Heart left ventricle (tissue), 16 donors: ENCODE measurements at regions not wholly inside any gene's neighbourhood (a gene's known extent, or its start where the extent isn't known, plus 50 kb on each side); places are given as distances from the start of the nearest gene placed in this dataset.

Experiments
- ATAC-seq, 4 donors: fragments of 200-7000 bp; cut with Tn5 transposase; one replicate each; pipeline ENCODE4 v1.9.1; 2020 to 2022; ENCODE audit warnings: moderate library complexity in 4 of 4, mild to moderate bottlenecking in 3 of 4, moderate number of reproducible peaks in 1 of 4
- DNase-seq, 5 donors: peaks; one replicate each; pipeline ENCODE4 v3.0.0-alpha.2; 2020
- H3K27ac ChIP-seq, 12 donors: fragments of 200-600 bp; sonication (generic) in 4 of 12; one replicate each; pipeline versions ENCODE4 v1.5.0 to v1.8.0; 2016 to 2022; ENCODE audit warnings: mild to moderate bottlenecking in 2 of 12
- H3K27me3 ChIP-seq, 9 donors: fragments of 200-600 bp; sonication (generic) in 2 of 9; one replicate each; pipeline versions ENCODE4 v1.5.1 to v1.8.0; 2016 to 2022; ENCODE audit warnings: mild to moderate bottlenecking in 3 of 9
- H3K36me3 ChIP-seq, 9 donors: fragments of 200-600 bp; sonication (generic) in 2 of 9; one replicate each; pipeline versions ENCODE4 v1.5.0 to v1.8.0; 2018 to 2022; ENCODE audit warnings: mild to moderate bottlenecking in 2 of 9
- H3K4me1 ChIP-seq, 12 donors: fragments of 200-600 bp; sonication (generic) in 4 of 12; one replicate each; pipeline versions ENCODE4 v1.5.0 to v1.8.0; 2016 to 2022; ENCODE audit warnings: mild to moderate bottlenecking in 3 of 12
- H3K4me3 ChIP-seq, 12 donors: fragments of 200-600 bp; sonication (generic) in 4 of 12; one replicate each; pipeline versions ENCODE4 v1.5.0 to v1.8.0; 2017 to 2022; ENCODE audit warnings: mild to moderate bottlenecking in 9 of 12, moderate library complexity in 4 of 12
- H3K9me3 ChIP-seq, 12 donors: fragments of 200-600 bp; sonication (generic) in 4 of 12; one replicate each; pipeline versions ENCODE4 v1.5.0 to v1.8.0; 2016 to 2022; ENCODE audit warnings: mild to moderate bottlenecking in 1 of 12
- POLR2A ChIP-seq, 2 donors: fragments of 450-650 bp; IDR thresholded peaks; one replicate each; pipeline ENCODE4 v1.6.1; 2017; ENCODE audit warnings: antibody characterized with exemption in 2 of 2, mild to moderate bottlenecking in 2 of 2, moderate library complexity in 2 of 2
- WGBS, 4 donors: extraction: QIAGEN DNeasy Blood & Tissue Kit in 2 of 4; methylation state at CpG; one replicate each; pipeline versions ENCODE4 v1.1.5 to v1.1.7; 2013 to 2018; 5-methylcytosine and 5-hydroxymethylcytosine counted together
- intact Hi-C, 10 donors: fragments of 100-400 bp; cut with DNase I; formaldehyde crosslinking; loops; one replicate each; pipeline versions ENCODE4 v1.11.1 to v1.14.2; 2022
- TF ChIP-seq, protein P1 (sequence below), 12 donors: fragments of 200-600 bp; sonication (generic) in 4 of 12; IDR thresholded peaks; one replicate each; pipeline versions ENCODE4 v1.5.0 to v1.8.0; 2018 to 2022; ENCODE audit warnings: antibody characterized with exemption in 12 of 12, mild to moderate bottlenecking in 5 of 12
- donor health status: ischemic (EF 13 %, LVEDD 7.1; RV severe dilation, severe dysfunction).
- donor health status: healthy with polysubstance abuse.
- donor health status: DM: no; HTN: yes; CAD: no.
- donor health status: DM: no; HTN: no; CAD: no.
- donor health status: ischemic (EF 25% LVEDD 6.9; RV normal size, moderate dysfunction).
- donor health status: ischemic (EF 25% LVEDD 5.7; RV mildly dilated, moderate dysfunction).
- donor health status: healthy.
- donor health status: DM: yes; HTN: yes; CAD: no.
- donor health status: ischemic (EF 35%, LVEDD 5.7; RV mildly dilated, moderate dysfunction).
- donor health status: nonischemic (EF 11% LVEDD 7.7; RV severe dilation, severe dysfunction).
- donor health status: DM: yes; HTN: yes; CAD: no.
- donor health status: PGD.
- donor health status: ischemic (EF 29% LVEDD 5.4; RV normal size, mild dysfunction).
- donor health status: nonischemic (EF 23%, LVEDD 6.1; RV moderate dilation, normal function).

- intact Hi-C loops: no loop called here
- Histone ChIP-seq H3K4me1 (peaks cover 0 to 16% (median 6%) of the 10 kb centered on the region in 12 donors), H3K27me3 (no peaks in the 10 kb centered on the region), H3K4me3 (no peak overlapping the region), H3K36me3 (no peaks in the 10 kb centered on the region), H3K27ac (no peak overlapping the region), H3K9me3 (no peaks in the 10 kb centered on the region)
- TF ChIP-seq, protein P1, sequence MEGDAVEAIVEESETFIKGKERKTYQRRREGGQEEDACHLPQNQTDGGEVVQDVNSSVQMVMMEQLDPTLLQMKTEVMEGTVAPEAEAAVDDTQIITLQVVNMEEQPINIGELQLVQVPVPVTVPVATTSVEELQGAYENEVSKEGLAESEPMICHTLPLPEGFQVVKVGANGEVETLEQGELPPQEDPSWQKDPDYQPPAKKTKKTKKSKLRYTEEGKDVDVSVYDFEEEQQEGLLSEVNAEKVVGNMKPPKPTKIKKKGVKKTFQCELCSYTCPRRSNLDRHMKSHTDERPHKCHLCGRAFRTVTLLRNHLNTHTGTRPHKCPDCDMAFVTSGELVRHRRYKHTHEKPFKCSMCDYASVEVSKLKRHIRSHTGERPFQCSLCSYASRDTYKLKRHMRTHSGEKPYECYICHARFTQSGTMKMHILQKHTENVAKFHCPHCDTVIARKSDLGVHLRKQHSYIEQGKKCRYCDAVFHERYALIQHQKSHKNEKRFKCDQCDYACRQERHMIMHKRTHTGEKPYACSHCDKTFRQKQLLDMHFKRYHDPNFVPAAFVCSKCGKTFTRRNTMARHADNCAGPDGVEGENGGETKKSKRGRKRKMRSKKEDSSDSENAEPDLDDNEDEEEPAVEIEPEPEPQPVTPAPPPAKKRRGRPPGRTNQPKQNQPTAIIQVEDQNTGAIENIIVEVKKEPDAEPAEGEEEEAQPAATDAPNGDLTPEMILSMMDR (IDR thresholded peaks at IDR 0.05): no peak
- no peak for TF ChIP-seq POLR2A (IDR thresholded peaks at IDR 0.05)
- no peak for ATAC-seq
- 89 to 92% (median 90%) methylated on average over 3 of the region's 3 CpGs for WGBS, 4 donors
- DNase-seq: no peak
Measured at GRCh38 chr18:7470503-7470902, 96.6 kb upstream of the PTPRM start.

- WGBS, 4 donors: 66 to 79% (median 68%) methylated on average over 6 of the region's 6 CpGs
- intact Hi-C loops: no loop called here
- no peaks in the 10 kb centered on the region for H3K36me3 ChIP-seq
- H3K4me1 ChIP-seq: no peaks in the 10 kb centered on the region
- H3K27me3 ChIP-seq: no peaks in the 10 kb centered on the region
- no peak for TF ChIP-seq POLR2A (IDR thresholded peaks at IDR 0.05)
- TF ChIP-seq, protein P1 (IDR thresholded peaks at IDR 0.05): no peak
- H3K4me3 ChIP-seq: no peak overlapping the region
- H3K9me3 ChIP-seq: no peaks in the 10 kb centered on the region
- DNase-seq: no peak
- H3K27ac ChIP-seq: no peak overlapping the region
- no peak for ATAC-seq
Measured at GRCh38 chr18:7476386-7476785, 90.7 kb upstream of the PTPRM start.

DNA sequence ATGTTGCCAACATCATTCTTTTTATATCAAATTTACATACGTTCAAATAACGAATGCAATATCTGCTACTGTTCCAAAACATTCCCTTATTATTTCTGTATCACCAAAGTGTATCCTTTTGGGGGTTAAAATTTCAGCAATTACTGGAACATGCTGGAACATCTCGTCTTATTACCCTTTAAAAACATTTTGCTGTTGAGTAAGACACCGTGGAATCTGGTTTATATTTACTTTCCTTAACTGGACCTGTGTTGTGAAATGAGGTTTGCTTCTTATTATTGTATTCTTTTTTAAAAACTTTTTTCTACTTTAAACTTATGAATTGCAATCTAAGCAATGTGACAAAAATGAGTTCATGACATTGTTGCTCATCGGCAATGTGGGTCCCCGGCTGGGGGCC is 87.4 kb upstream of the PTPRM start:
- DNase-seq: no peak
- TF ChIP-seq POLR2A (IDR thresholded peaks at IDR 0.05): no peak
- TF ChIP-seq, protein P1 (IDR thresholded peaks at IDR 0.05): no peak
- H3K9me3 ChIP-seq: no peaks in the 10 kb centered on the region
- H3K27me3 ChIP-seq: no peaks in the 10 kb centered on the region
- H3K36me3 ChIP-seq: no peaks in the 10 kb centered on the region
- H3K4me3 ChIP-seq: no peak overlapping the region
- no peak for ATAC-seq
- intact Hi-C loops: no loop called here
- H3K27ac ChIP-seq: no peak overlapping the region
- no peaks in the 10 kb centered on the region for H3K4me1 ChIP-seq
- WGBS, 4 donors: 57 to 88% (median 83%) methylated on average over 6 of the region's 6 CpGs

DNA sequence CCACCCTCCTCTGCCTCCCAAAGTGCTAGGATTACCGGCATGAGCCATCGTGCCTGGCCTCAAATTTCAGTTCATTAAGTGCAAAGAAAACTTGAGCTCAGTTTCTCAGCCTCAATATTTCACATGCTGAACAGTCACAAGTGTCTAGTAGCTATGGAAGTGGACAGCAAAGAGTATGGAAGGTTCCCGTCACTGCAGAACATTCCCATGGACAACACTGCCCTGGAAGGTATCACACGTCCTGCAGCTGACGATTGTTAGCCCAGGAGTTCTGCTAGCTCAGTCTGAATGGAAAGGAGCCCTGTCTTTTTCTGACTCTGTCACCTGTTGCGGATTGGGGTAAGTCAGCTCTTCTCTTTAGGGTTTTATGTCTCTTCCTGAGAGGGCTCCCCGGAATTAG is 86.2 kb upstream of the PTPRM start:
- Histone ChIP-seq H3K36me3 (no peaks in the 10 kb centered on the region), H3K9me3 (no peaks in the 10 kb centered on the region), H3K27me3 (no peaks in the 10 kb centered on the region), H3K4me3 (no peak overlapping the region), H3K27ac (peak overlapping the region in 1 of 12 donors; percentile 76), H3K4me1 (peaks cover 0 to 5% (median 0%) of the 10 kb centered on the region in 12 donors)
- TF ChIP-seq POLR2A (IDR thresholded peaks at IDR 0.05): no peak
- TF ChIP-seq, protein P1 (IDR thresholded peaks at IDR 0.05): no peak
- DNase-seq: no peak
- WGBS, 4 donors: 86 to 95% (median 93%) methylated on average over 7 of the region's 7 CpGs
- intact Hi-C loops: no loop called here
- no peak for ATAC-seq
